GM12892 (cell line): ENCODE measurements at regions not wholly inside any gene's neighbourhood (a gene's known extent, or its start where the extent isn't known, plus 50 kb on each side); places are given as distances from the start of the nearest gene placed in this dataset.

Experiments used
- POLR2A ChIP-seq: IDR thresholded peaks from 2 replicates; pipeline ENCODE4 v1.6.1; 2011; ENCODE audit warnings: low read depth, low read length, control low read depth
- POLR2AphosphoS5 ChIP-seq: IDR thresholded peaks from 2 replicates; pipeline ENCODE4 v1.6.1; 2011; ENCODE audit warnings: low read depth, low read length, control low read depth
- TAF1 ChIP-seq: IDR thresholded peaks from 2 replicates; pipeline ENCODE4 v1.6.1; 2011; ENCODE audit warnings: low read depth, mild to moderate bottlenecking, control low read depth, low read length, borderline replicate concordance

GRCh38 chr5:126723643-126724042 is 53.3 kb upstream of the LMNB1 start:
- TF ChIP-seq POLR2A (no peak), TAF1 (no peak), POLR2AphosphoS5 (no peak)
